Activated CD8-positive, alpha-beta memory T cell treated with anti-CD3 and anti-CD28 coated beads for 1 hour (primary cell): ENCODE measurements at regions not wholly inside any gene's neighbourhood (a gene's known extent, or its start where the extent isn't known, plus 50 kb on each side); places are given as distances from the start of the nearest gene placed in this dataset.

ENCODE experiments used
- DNase-seq, 2 donors: peaks; one replicate each; pipeline ENCODE4 v3.0.0-alpha.2; 2020; ENCODE audit warnings: low read depth in 1 of 2; ENCODE audit errors: extremely low read depth in 1 of 2

- DNase-seq, result no peak
These were observed 57.5 kb upstream of the FREM1 start for GRCh38 chr9:14967450-14968321.

- DNase-seq, result no peak
These were observed 52.1 kb upstream of the FREM1 start for GRCh38 chr9:14962193-14962882.

- no peak for DNase-seq
These were observed 51.3 kb upstream of the FREM1 start for GRCh38 chr9:14961372-14962068.

GRCh38 chr9:14960881-14961280 lies 50.7 kb upstream of the FREM1 start:
- DNase-seq, result no peak
